ENCODE measurements at regions not wholly inside any gene's neighbourhood (a gene's known extent, or its start where the extent isn't known, plus 50 kb on each side); places are given as distances from the start of the nearest gene placed in this dataset.
"Not testable (repeated sequence)": the region's sequence is repeated elsewhere in the genome, so short reads cannot be mapped to it uniquely, and the experiment has no call there.

DNA sequence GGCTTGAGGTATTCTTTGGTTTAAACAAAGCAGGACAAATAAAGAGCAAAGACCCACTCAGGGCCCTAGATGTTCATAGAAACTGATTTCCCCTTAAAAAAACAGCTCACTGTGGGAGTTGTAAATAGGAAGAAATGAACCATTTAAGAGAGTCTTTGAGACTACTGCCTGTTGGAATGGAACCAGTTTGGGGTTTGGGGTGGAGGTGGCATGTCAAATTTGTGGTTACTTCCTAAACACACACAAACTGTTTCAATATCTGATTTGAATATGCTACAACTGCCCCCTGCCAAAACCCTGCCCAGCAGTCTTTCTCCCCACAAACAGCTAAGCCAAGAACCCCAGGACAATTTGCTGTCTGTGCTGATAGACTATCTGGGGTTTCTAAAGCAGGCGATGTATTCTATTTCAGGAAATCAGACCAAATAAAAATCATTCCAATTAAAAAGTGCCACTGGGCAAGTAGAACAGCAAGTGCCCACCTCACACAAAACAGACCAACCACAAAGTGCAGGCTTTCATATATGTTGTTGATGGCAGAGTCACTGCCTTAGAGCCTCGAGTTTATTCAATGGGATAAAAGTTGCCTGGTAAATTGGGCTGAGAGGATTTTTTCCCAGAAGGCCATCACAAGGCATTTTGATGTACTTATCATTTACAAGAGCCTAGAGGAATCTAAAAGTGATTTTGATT, 293.9 kb upstream of the PROK2 start:
- DNase-seq (ENCODE audit: low read depth) = no peak
- TF ChIP-seq CTCF (IDR thresholded peaks at IDR 0.05; ENCODE audit: low read length, missing control alignments) = no peak
- H3K4me3 ChIP-seq (replicated peaks; ENCODE audit: low read depth, low read length) = no peak overlapping the region

- no peak overlapping the region for H3K4me3 ChIP-seq (replicated peaks; ENCODE audit: low read depth, low read length)
- TF ChIP-seq CTCF (IDR thresholded peaks at IDR 0.05; ENCODE audit: low read length, missing control alignments) = no peak
- no peak for DNase-seq (ENCODE audit: low read depth)
These were observed 292.7 kb upstream of the PROK2 start for GRCh38 chr3:72077473-72078259.

- DNase-seq (ENCODE audit: low read depth); H3K4me3 ChIP-seq (replicated peaks; ENCODE audit: low read depth, low read length): not testable (repeated sequence)
These were observed 290.9 kb upstream of the PROK2 start for GRCh38 chr3:72075848-72076247.

- no peak overlapping the region for H3K4me3 ChIP-seq (replicated peaks; ENCODE audit: low read depth, low read length)
- no peak for TF ChIP-seq CTCF (IDR thresholded peaks at IDR 0.05; ENCODE audit: low read length, missing control alignments)
- DNase-seq (ENCODE audit: low read depth) = no peak
These were observed 286.7 kb upstream of the PROK2 start for GRCh38 chr3:72071624-72072023.

GRCh38 chr3:72070005-72070404, 285.1 kb upstream of the PROK2 start:
- H3K4me3 ChIP-seq (replicated peaks; ENCODE audit: low read depth, low read length) = no peak overlapping the region
- TF ChIP-seq CTCF (IDR thresholded peaks at IDR 0.05; ENCODE audit: low read length, missing control alignments) = no peak
- no peak for DNase-seq (ENCODE audit: low read depth)

DNA sequence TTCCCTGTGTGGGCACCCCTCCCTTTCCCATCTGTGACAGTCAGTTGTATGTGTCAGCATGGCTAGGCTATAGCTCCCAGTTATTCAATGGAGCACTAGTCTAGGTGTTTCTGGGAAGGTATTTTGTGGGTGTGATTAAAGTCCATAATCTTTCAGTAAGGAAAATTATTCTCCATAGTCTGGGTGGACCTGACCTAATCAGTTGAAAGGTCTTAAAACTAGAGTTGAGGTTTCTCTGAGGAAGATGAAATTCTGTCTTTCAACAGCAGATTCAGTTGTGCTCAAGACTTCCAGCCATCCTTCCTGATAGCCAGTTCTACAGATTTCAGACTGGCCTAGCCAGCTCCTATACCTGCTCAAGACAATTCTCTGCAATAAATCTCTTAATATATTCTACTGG, 284.6 kb upstream of the PROK2 start:
- H3K4me3 ChIP-seq (replicated peaks; ENCODE audit: low read depth, low read length) = no peak overlapping the region
- no peak for TF ChIP-seq CTCF (IDR thresholded peaks at IDR 0.05; ENCODE audit: low read length, missing control alignments)
- no peak for DNase-seq (ENCODE audit: low read depth)

DNA sequence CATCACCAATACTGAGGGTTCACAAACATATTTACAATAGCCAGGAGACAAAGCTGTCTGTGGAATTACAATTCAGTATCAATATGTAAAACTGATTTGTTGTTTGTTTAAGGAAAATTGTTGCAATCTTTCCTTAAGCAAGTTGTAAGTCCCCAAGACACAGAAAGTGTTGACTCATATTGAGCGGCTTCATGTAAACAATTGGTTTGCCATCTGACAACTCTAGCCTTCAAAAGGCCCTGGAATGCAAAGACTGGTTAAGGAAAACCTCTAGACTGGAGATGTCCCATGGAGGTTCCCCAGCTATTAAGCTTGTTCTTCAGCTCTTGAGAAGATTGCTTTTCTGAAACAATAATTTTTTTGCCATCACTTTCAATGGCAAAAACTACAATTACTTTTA, 283.7 kb upstream of the PROK2 start:
- no peak overlapping the region for H3K4me3 ChIP-seq (replicated peaks; ENCODE audit: low read depth, low read length)
- no peak for TF ChIP-seq CTCF (IDR thresholded peaks at IDR 0.05; ENCODE audit: low read length, missing control alignments)
- no peak for DNase-seq (ENCODE audit: low read depth)

Data from fibroblast of pulmonary artery (primary cell).